NOMO-1 treated with DMSO at 0.1 percent for 48 hours (cell line): ENCODE measurements at regions not wholly inside any gene's neighbourhood (a gene's known extent, or its start where the extent isn't known, plus 50 kb on each side); places are given as distances from the start of the nearest gene placed in this dataset.

ENCODE experiments used
- DNase-seq: peaks from one replicate; lab custom pipeline; 2025; ENCODE audit not compliant: unreplicated experiment; lab: John Stamatoyannopoulos, UW

DNA sequence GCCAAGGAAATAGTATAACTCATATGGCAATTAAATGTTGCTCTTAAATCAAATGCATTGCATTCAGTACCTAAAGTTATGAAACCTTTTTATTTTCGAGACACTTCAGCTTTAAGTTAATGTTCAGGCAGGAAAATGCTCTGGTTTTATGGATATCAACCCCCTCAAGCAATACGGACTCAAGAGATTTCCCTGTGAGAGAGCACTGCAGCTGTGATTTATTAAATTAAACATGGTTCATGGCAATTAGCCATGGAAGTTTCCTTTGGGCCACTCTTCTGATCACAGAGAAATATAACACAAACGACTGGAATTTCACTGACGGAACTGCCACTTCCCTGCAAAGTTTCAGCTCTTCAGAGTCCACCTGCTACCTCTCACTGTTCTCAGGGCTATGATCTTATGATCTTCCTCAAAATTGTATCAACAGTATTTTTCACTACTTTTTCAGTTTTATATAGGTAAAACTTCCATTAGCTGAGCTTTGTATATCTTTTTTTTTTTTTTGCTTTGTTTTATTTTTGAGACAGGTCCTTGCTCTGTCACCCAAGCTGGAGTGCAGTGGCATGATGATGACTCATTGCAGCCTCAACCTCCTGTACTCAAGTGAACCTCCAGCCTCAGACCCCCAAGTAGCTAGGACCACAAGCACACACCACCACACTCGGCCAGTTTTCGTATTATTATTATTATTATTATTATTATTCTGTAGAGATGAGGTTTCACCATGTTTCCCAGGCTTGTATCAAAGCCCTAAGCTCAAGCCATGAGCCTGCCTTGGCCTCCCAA, 923.1 kb upstream of the TMPRSS15 start:
- DNase-seq = no peak

DNA sequence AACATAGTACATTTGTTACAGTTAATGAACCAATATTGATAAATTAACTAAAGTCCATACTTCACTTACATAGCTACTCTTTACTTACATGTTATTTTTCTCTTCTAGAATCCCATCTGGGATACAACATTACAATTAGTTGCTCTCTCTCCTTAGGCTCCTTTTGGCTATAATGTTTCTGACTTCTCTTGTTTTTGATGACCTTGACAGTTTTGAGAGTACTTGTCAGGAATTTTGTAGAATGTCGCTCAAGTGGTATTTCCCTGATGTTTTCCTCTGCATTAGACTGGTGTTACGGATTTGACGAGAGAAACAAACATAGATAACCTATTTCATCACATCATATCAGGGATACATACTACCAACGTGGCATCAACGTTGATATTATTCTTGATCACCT, 925.4 kb upstream of the TMPRSS15 start:
- DNase-seq = no peak

DNA sequence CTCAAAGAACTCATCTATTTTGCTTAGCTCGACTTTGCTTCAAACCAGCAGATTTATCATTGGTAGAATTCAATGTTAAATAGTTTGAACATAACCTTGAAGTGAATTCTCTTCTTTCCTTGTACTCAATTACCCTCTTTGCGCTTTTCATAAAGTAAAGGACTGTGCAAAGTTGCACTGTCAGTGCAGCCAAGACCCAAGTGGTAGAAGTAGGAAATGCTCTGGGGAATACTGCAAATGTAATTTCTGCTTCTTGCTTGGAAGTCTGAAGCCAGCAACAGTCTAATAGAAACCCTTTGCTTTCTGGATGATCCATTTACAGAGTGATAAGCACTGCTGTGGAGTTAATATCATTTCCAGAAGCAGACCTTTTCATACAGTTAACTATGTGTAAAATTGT, 936.7 kb upstream of the TMPRSS15 start:
- no peak for DNase-seq

DNA sequence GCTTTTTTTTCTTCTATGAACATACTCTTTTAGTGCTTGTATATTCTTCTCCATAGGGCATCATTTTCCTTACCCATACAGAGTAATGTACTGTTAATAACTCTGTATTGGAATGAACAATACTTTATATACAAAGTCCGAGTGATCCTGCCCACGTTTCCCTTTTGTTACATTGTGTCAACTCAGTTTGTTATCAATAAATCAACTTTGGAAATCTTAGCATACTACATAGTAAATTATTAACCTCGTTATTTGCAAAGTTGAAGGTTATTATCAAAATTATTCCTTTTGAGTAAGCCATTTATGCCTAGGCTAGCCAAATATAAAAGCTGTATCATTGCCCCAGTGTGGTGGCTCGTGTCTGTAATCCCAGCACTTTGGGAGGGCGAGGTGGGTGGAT, 937.4 kb upstream of the TMPRSS15 start:
- no peak for DNase-seq

DNA sequence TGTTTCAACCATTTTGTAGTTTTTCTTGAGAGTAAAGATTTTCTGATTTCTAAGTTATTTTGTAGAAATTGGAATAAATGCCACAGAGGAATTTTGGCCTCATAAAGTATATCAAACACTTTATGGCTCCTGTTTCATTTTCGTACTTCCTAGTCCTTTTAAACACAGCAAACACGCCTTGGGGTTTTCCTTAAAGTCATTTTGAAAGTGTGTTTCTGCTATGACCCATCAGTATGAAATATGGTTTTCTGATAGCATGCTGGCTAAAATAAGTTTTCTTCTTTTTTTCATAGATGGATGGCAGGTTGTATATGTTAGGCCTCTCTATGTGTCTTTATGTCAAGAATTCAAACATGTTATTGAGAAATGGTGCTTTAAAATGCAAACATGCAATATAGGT, 940.1 kb upstream of the TMPRSS15 start:
- DNase-seq = no peak

DNA sequence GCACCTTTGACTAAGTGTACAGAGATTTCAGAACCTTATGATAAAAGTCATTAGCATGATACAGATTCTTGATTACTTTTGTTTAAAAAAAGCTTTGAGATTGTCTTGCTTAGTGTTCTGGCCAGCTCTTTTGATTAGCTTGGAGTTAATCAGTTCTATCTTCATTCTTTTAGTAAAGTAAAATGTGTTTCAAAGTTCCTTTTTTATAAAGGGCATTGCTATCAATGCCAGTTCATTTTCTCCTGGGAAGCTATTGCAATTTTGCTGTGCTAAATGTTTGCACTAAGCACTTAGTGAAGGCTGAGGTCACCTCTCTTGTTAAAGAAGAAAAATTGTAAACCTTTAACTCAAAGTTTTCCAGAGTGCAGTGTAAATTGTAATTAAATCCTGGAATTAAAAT, 946.7 kb upstream of the TMPRSS15 start:
- DNase-seq = no peak

DNA sequence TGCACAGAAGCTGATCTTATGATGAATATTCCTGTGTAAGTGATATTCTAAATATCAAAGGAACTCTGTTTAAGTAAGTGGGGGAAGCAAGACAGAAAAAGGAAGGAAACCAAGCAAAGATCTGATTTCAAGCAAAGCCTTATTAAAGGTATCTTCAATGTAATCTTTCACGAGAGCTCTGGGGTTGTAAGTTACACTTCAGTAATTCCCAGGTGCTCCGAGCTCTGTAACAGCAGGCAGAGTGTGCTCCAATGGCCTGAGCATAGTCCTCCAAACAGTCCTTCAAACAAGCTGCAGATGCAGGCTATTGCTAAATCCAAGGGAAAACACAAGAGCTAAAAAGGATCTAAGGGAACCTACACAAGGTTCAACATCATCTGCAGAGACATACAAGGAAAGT, 949.7 kb upstream of the TMPRSS15 start:
- no peak for DNase-seq

DNA sequence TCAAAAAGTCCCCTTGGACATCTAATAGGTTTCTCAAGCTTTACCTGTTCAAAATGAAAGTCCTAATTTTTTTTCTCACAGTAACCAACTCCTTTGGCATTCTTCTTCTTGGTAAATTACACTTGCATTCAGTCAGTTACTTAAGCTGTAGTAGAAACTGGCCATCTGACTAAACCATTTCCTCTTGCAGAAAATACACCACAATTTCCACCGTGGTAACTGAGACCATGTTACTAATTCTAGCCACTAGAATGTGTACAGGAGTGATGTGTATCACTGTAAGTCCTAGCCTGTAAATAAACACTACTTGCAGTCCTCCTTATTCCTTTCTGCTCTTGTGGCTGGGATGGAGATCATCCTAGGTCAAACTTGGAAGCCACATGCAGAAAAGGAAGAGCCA, 965.4 kb upstream of the TMPRSS15 start:
- DNase-seq = no peak

DNA sequence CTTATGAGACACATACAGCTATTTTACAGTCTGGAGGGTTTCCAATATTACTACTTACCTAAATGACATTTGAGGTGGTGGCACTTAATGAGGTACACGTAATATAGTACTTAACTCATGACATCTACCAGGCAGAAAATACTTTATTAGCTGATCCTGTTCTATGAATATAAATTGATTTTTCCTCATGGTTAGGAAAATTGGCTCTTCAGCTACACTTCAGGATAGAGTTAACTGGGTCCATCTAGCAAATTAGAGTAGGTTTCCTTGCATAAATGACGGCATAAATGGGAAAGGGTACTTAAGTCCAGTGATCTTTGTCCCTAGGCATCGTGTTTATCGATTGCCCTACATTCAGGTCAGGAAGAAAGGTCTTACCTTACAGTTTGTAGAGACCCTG, 988.8 kb upstream of the TMPRSS15 start:
- no peak for DNase-seq

DNA sequence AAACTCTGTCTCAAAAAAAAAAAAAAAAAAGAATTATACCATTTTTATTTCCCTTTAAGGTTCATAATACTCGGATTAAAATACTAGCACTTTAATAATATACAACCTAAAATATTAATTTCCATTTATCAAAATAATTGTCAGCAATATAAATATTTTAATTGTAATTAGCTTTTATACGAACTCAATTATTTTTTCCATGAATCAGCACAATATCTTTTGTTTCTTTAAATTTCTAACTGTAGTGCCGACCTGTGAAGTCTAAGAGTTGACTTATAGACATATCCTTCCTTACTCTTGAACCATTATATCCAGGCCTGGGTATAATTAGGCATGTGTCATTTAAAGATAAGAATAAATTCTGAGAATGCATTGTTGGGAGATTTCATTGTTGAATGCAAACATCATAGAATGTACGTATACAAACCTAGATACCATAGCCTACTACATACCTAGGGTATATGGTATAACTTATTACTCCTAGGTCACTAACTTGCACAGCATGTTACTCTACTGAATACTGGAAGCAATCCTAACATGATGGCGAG, 996.7 kb upstream of the TMPRSS15 start:
- no peak for DNase-seq

DNA sequence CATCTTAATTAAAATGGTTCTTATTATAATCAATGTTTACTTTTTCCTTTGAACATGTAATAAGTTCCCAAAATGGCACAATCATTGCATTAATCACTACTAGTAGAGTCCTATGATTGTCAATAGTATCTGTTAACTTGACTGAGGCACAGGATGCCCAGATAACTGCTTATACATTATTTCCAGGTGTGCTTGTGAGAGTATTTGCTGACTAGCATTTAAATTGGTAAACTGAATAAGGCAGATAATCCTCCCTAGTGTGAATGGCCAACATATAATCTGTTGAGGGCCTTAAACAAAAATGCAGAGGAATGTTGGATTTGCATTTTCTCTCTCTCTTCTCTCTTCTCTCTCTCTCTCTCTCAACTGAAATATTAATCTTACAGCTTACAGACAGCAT, 999.3 kb upstream of the TMPRSS15 start:
- DNase-seq = no peak

DNA sequence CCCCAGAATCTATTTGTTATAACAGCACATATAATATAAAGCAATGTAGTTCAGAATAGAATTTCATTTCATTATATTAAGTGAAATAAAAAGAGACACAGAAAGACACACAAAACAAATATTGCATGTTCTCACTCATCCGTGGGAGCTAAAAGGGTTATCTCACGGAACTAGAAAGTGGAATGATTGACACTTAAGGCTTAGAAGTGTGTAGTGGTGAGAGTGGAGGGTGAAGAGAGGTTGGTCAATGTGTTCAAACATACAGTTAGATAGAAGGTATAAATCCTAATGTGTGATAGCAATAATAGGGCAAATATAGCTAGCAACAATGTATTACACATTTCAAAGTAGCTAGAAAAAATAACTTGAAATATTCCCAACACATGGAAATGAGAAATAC, 1001.7 kb upstream of the TMPRSS15 start:
- DNase-seq = no peak

DNA sequence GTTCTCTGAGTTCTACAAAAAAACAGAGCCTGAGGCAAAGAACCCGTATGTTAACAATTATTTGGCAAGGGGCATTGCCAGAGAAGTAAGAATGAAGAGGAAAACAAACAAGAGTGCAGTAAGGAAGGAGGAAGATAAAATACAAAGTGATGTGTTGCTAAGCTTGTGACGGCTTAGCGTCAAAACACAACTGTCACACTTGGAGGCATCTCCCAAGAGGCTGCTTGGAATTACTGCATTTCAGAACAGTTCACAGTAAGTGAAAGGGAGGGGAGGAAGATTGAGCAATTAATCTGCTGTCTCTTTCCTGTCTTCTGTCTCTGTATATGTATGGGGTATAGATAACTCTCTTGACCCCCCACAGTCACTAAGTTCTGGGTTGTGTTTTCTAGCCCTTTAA, 1017.0 kb upstream of the TMPRSS15 start:
- no peak for DNase-seq

DNA sequence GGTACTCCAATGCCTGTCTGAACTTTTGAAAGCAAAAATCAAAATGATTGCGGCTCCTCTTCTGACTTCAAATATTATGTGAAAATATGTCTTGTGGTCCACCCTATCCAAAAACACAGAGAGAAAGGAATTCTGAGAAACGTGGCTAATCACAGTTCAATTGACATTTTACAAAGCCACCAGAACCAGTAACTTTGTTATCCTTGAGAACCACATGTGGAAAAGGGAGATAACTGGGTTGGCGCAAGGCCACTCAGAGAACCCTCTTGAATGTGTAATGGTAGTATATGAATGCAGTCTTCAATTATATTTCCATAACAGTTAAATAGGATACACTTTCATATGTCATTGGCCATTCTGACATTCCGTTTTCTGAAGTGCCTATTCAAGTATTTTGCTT, 1030.0 kb upstream of the TMPRSS15 start:
- DNase-seq = no peak

DNA sequence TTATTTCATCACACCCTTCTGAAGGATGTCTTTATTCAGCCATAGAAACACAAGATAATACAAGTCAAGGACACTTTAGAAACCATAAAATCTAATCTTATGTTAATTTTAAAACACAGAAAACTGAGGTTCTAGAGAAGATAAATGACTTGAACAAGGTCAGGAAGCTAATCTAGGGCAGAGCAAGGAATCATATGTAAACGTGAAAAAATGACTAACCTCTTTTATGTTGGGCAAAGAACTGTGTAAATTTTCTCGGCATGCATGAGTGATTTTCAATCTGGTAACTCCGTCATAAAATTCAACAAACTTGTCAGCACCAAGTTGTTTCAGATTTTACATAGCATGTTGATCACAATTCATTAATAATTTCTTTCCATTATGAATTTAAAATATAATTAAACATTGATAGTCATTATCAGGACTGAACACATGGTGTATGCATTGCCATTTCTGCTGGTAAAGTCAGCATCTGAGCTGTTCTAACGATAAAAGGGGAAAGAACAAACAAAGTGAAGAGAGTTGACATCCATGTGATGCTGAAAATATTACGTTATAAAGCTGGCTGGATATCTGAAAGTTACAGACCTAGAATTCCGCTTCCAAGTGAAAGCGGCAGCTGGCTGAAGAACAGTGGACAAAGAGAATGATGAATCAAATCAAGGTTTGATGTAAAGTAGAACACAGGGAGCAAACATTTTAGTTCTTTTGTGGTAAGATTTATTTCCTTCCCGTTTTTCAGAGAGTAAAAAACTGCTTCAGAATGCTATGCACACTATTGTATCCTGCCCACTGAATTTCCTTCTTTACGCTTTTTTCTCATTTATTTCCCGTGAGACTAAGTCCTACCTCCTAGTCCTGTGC, 1037.4 kb upstream of the TMPRSS15 start:
- DNase-seq = no peak

DNA sequence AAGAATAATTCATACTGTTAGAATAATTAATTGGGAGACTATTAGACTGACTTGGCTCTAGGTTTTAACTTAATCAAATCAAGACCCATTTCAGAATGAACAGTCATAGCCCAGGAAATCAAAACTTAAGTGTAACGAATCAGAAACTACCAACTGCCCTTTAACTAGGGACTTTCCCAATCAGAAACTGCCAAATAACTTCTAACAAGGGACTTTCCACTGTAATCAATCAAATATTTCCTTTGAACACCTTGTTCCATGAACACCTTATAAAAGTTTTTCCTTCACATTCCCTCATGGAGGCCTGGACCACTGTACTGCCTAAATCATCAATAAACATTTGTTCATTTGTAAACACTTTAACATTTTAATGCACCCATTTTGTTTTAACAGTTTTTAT, 1054.7 kb upstream of the TMPRSS15 start:
- no peak for DNase-seq

DNA sequence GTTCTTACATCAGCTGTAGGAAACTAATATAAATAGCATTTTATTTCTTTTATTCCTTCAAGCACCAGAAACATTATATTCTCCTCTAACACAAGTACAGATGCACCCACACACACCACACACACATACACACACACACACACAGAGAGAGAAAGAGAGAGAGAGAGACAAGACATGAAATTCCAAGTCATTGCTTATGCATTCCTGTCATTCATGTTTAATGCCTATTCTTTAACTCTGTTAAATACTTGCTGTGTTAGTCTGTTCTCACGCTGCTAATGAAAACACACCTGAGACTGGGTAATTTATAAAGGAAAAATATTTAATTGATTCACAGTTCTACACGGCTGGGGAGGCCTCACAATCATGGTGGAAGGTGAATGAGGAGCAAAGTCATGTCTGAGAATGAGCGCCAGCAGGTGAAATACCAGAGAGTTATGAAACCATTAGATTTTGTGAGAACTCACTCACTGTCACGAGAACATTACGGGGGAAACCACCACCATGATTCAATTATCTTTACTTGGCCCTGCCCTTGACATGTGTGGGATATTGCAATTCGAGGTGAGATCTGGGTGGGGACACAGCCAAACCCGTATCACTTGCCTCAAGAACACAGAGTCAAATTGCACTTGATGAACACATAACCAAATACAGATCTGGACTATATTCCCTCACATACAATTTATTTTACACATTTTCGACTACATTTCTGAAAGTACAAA, 1058.1 kb upstream of the TMPRSS15 start:
- DNase-seq = no peak

DNA sequence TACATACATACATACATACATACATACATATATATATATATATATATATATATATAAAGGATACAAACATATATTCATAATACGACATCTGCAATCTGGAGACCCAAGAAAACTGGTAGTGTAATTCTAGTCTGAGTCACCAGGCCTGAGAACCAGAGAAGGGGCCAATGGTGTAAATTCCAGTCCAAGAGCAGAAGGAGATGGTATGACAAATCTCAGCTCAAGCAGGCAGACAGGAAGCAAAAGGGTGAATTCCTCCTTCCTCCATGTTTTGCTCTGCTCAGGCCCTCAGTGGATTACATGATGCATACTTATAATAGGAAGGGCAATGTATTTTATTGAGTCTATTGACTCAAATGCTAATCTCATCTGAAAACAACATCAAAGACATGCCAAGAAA, 1060.4 kb upstream of the TMPRSS15 start:
- DNase-seq = no peak

DNA sequence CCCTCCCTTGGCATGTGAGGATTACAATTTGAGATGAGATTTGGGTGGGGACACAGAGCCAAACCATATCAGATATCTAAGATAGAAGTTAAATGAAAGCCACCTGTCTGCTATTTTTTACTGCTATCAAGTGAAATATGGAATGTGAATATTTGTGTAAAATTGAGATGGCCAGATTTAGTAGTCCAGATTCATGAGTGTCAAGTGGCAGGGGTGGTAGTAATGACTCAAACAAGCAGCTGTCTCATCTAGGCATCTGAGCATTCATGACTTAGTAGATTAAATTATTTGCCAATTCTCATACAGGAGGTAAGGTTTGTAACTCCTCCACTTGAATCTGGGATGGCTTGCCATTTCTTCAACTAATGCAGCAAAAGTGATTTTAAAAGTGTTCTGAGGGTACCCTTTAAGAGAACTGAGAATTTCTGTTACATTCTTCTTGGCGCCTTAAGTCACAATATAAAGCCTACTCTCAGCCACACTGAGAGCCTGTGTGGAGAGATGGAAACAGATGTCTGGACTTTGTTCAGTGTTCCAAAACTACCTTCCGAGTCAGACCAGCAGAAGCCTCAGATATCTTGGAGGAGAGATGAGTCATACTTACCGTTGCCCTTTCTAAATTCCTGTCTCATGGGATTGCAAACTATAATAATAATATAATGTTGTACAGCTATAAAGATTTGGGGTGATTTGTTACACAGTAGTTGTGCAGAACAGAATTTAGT, 1065.6 kb upstream of the TMPRSS15 start:
- no peak for DNase-seq

DNA sequence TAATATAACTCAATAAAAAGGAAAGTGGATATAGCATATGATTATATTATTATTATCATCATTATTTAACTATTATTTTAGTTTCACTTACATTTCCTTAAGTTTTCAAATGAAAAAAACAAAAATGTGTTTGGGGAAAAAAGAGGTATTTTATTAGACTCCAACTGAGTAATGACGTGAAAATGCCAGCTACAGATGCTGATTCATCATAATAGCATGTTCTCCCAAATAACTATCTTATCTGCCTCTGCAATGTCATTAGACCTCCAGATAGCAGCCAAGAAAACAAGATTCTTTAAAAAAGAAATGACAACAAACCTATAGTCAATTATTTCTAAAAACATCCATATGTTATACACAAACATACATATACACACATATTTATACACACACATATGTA, 1071.9 kb upstream of the TMPRSS15 start:
- DNase-seq = no peak

DNA sequence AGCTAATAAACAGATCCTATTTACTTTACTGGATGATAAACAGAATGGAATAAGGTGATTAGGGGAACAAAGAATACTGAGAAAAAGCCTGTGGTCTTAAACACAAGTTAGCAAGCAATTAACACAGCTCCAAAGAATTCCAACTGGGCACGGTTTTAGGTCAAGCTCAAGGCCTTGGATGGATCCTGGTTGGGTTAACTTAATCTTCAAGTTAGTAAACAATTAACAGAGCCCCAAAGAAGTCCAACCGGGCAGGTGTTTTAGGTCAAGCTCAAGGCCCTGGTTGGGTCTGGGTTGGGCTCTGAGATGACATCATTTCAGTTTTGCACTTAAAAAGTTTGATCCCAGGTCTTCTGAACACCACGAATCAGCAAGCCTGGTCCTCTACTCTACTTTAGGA, 1086.3 kb upstream of the TMPRSS15 start:
- no peak for DNase-seq
